IPS DF 4.7 (cell line): ENCODE measurements at regions not wholly inside any gene's neighbourhood (a gene's known extent, or its start where the extent isn't known, plus 50 kb on each side); places are given as distances from the start of the nearest gene placed in this dataset.

Experiments
- DNase-seq: peaks from one replicate; pipeline ENCODE4 v3.0.0-alpha.2; 2013; ENCODE audit warnings: low spot score; ENCODE audit errors: extremely low read depth

- no peak for DNase-seq
Observed at GRCh38 chr14:42163136-42163535, 556.5 kb downstream of the LRFN5 start.

- no peak for DNase-seq
Observed at GRCh38 chr14:42159138-42159537, 552.5 kb downstream of the LRFN5 start.

GRCh38 chr14:42149609-42150261 lies 543.1 kb downstream of the LRFN5 start:
- no peak for DNase-seq

DNA sequence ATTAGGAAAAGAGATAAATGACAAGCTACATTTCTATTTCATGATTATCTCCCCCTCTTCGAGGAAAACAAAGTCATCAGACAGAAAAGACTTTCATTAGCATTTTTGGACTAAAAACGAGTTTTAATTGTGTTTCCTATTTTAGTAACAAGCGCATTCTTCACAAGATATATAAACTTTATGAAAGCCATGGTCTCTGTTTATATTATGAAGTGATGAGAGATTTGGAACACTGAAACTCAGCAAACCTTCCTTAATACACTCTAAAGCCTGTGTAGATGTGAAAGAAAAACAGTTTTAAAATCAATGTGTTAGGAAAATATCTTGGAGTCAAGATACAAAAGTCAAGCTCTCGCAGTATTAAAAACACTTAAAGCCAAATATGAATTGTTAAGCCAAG lies 539.1 kb downstream of the LRFN5 start:
- no peak for DNase-seq

- DNase-seq, result no peak
Observed at GRCh38 chr14:42143114-42143513, 536.4 kb downstream of the LRFN5 start.

GRCh38 chr14:42141328-42141727 lies 534.7 kb downstream of the LRFN5 start:
- no peak for DNase-seq

DNA sequence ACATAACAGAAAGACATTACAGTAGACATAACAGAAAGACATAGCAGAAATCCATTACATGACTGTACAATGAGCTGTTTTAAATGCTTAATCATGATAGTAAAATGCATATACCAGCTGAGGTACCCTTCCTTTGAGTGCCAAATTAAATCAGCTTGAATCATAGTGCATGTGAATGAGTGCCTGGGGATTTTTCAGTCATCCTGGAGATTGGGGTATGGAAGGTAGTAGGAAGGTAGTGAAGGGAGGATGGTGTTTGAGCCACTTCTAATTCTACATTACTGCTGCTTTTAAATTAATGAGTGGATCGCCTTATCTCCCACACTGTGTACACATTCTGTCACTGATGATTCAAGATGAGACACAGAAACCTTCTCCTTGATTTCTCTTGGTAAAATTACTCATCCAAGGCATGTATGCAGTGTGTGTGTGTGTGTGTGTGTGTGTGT lies 534.2 kb downstream of the LRFN5 start:
- DNase-seq, result no peak

GRCh38 chr14:42140001-42140400 lies 533.3 kb downstream of the LRFN5 start:
- no peak for DNase-seq

- no peak for DNase-seq
Observed at GRCh38 chr14:42138406-42138805, 531.7 kb downstream of the LRFN5 start.

DNA sequence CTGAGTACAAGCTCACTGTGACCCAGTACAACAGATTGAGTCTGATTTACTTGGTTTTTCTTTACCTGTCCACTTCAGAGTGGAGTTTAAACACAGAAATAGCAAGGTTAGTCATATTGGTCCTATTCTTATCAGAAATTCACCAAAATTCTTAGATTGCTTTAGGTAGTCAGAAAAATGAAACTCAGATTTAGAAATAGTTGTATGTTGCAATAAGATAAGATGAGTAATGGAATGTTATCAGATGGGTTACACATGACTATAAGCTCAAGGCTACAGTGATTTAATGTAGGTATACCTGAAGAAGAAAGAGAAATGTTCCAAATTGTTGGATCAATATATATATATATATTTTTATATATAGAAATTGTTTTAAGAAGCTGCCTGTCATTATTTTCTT lies 524.1 kb downstream of the LRFN5 start:
- no peak for DNase-seq

DNA sequence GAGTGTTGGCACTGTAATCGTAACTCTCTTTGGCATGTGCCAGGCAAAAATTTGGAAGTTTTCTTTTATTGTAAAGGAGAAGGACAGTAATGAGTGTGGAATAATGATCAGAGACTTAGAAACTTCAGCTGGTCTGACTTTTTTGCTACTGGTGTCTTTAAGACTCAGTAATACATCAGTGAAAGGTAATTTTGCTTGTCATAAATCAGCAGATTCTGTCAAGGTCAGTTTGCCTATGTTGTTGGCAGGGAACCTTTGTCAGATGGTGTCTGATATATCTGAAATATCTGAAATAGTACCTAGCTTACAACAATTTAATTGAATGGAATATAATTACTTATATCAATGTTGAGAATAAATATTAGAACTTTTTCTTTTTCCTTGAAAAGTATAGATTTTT lies 516.9 kb downstream of the LRFN5 start:
- no peak for DNase-seq

DNA sequence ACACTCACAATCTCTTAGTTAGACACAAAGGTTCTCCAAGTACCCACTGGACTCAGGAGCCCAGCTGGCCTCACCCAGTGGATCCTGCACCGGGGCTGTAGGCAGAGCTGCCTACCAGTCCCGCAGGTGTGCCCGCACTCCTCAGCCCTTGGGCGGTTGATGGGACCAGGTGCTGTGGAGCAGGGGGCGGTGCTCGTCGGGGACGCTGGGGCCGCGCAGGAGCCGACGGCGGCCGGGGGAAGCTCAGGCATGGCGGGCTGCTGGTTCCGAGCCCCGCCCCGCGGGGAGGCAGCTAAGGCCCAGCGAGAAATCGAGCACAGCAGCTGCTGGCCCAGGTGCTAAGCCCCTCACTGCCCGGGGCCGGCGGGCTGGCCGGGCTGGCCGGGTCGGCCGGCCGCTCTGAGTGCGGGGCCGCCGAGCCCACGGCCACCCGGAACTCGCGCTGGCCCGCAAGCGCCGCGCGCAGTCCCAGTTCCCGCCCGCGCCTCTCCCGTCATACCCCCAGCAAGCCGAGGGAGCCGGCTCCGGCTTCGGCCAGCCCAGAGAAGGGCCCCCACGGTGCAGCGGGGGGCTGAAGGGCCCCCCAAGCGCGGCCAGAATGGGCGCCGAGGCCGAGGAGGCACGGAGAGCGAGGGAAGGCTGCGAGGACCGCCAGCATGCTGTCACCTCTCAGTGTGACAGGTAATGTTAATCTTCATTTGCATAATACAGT lies 506.8 kb downstream of the LRFN5 start:
- DNase-seq, result no peak

GRCh38 chr14:42112108-42112507 lies 505.4 kb downstream of the LRFN5 start:
- no peak for DNase-seq

GRCh38 chr14:42111355-42111754 lies 504.7 kb downstream of the LRFN5 start:
- DNase-seq, result no peak

GRCh38 chr14:42110167-42110566 lies 503.5 kb downstream of the LRFN5 start:
- DNase-seq, result no peak

GRCh38 chr14:42095155-42095554 lies 488.5 kb downstream of the LRFN5 start:
- DNase-seq, result no peak

- DNase-seq, result no peak
Observed at GRCh38 chr14:42090122-42090521, 483.4 kb downstream of the LRFN5 start.

- DNase-seq, result no peak
Observed at GRCh38 chr14:42079911-42080310, 473.2 kb downstream of the LRFN5 start.

DNA sequence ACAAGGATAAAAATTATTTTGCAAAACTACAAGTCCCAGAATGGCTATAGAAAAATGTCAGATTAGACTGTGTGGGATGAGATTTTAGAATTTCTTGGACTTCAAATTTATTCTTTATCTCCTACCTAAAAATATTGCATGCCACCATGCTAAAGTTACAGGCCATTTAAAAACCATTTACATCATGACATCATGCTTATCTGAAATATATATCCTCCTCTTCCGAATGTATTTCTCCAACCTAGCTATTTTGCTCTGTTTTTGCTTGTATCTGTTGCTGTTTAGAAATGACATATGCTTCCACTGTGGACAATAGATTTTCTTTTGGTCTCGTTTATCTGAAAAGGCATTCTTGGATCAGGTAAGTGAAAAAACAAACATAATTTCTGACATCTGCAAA lies 471.7 kb downstream of the LRFN5 start:
- no peak for DNase-seq

- DNase-seq, result no peak
Observed at GRCh38 chr14:42070031-42070430, 463.4 kb downstream of the LRFN5 start.

DNA sequence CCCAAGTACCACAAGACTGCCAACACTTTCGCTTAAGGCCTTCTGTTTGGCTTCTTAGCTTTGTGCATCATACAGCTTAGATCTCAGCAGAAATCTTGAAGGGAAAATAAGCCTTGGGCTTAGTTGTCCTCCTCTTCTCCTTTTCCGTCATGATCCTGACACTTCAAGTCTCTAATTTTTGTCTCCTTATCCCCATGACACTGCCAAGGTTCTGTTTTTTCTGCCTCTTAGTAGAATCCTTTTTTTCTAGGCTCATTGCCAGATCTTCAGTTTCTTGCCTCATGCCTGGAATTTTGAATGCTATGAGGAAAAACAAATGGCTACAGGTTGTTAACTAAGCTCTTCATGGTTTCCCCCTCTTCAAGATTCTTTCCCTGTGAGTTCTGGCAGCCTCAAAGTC lies 450.4 kb downstream of the LRFN5 start:
- no peak for DNase-seq

- DNase-seq, result no peak
Observed at GRCh38 chr14:42047421-42048055, 440.9 kb downstream of the LRFN5 start.

DNA sequence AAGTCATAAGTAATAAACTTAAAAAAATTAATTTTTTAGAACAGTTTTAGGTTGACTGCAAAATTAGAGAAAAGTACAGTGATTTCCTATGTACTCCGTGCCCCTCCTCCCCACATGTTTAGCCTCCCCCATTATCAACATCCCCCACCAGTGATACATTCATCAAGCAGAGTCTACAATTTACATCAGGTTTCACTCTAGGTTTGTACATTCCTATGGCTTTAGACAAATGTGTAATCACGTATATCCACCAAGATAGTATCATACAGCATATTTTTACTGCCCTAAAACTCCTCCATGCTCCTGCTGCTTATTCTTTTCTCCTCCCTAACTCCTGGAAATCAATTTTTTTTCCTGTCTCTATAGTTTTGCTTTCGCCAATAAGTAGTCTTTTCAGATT lies 438.7 kb downstream of the LRFN5 start:
- DNase-seq, result no peak
